ENCODE measurements at regions not wholly inside any gene's neighbourhood (a gene's known extent, or its start where the extent isn't known, plus 50 kb on each side); places are given as distances from the start of the nearest gene placed in this dataset.

GRCh38 chr7:155984609-155985405 is 172.5 kb upstream of the SHH start:
- no peak for DNase-seq (ENCODE audit: low read depth in 2 of 3, low spot score in 1 of 3)

- no peak for DNase-seq (ENCODE audit: low read depth in 2 of 3, low spot score in 1 of 3)
Observed at GRCh38 chr7:155984028-155984580, 171.8 kb upstream of the SHH start.

GRCh38 chr7:155983176-155983815 is 171.0 kb upstream of the SHH start:
- DNase-seq (ENCODE audit: low read depth in 2 of 3, low spot score in 1 of 3) = no peak

GRCh38 chr7:155981703-155982102 is 169.4 kb upstream of the SHH start:
- DNase-seq (ENCODE audit: low read depth in 2 of 3, low spot score in 1 of 3) = no peak

GRCh38 chr7:155980841-155981240 is 168.6 kb upstream of the SHH start:
- no peak for DNase-seq (ENCODE audit: low read depth in 2 of 3, low spot score in 1 of 3)

- no peak for DNase-seq (ENCODE audit: low read depth in 2 of 3, low spot score in 1 of 3)
Observed at GRCh38 chr7:155979994-155980393, 167.7 kb upstream of the SHH start.

- DNase-seq (ENCODE audit: low read depth in 2 of 3, low spot score in 1 of 3) = no peak
Observed at GRCh38 chr7:155979566-155979965, 167.3 kb upstream of the SHH start.

GRCh38 chr7:155975490-155975889 is 163.2 kb upstream of the SHH start:
- DNase-seq (ENCODE audit: low read depth in 2 of 3, low spot score in 1 of 3) = no peak

- DNase-seq (ENCODE audit: low read depth in 2 of 3, low spot score in 1 of 3) = no peak
Observed at GRCh38 chr7:155974186-155974897, 162.1 kb upstream of the SHH start.

- DNase-seq (ENCODE audit: low read depth in 2 of 3, low spot score in 1 of 3) = no peak
Observed at GRCh38 chr7:155973451-155973997, 161.3 kb upstream of the SHH start.

GRCh38 chr7:155972651-155973390 is 160.6 kb upstream of the SHH start:
- DNase-seq (ENCODE audit: low read depth in 2 of 3, low spot score in 1 of 3) = no peak

GRCh38 chr7:155972247-155972646 is 160.0 kb upstream of the SHH start:
- no peak for DNase-seq (ENCODE audit: low read depth in 2 of 3, low spot score in 1 of 3)

- no peak for DNase-seq (ENCODE audit: low read depth in 2 of 3, low spot score in 1 of 3)
Observed at GRCh38 chr7:155971180-155971770, 159.0 kb upstream of the SHH start.

- no peak for DNase-seq (ENCODE audit: low read depth in 2 of 3, low spot score in 1 of 3)
Observed at GRCh38 chr7:155969192-155969929, 157.1 kb upstream of the SHH start.

GRCh38 chr7:155965010-155965409 is 152.7 kb upstream of the SHH start:
- peak in 1 of 3 donors; percentile 8 for DNase-seq (ENCODE audit: low read depth in 2 of 3, low spot score in 1 of 3)

- no peak for DNase-seq (ENCODE audit: low read depth in 2 of 3, low spot score in 1 of 3)
Observed at GRCh38 chr7:155964543-155964942, 152.3 kb upstream of the SHH start.

- DNase-seq (ENCODE audit: low read depth in 2 of 3, low spot score in 1 of 3) = no peak
Observed at GRCh38 chr7:155963771-155964195, 151.5 kb upstream of the SHH start.

GRCh38 chr7:155963356-155963755 is 151.1 kb upstream of the SHH start:
- DNase-seq (ENCODE audit: low read depth in 2 of 3, low spot score in 1 of 3) = no peak

GRCh38 chr7:155962968-155963300 is 150.7 kb upstream of the SHH start:
- DNase-seq (ENCODE audit: low read depth in 2 of 3, low spot score in 1 of 3) = no peak
